ENCODE measurements at regions not wholly inside any gene's neighbourhood (a gene's known extent, or its start where the extent isn't known, plus 50 kb on each side); places are given as distances from the start of the nearest gene placed in this dataset.

DNA sequence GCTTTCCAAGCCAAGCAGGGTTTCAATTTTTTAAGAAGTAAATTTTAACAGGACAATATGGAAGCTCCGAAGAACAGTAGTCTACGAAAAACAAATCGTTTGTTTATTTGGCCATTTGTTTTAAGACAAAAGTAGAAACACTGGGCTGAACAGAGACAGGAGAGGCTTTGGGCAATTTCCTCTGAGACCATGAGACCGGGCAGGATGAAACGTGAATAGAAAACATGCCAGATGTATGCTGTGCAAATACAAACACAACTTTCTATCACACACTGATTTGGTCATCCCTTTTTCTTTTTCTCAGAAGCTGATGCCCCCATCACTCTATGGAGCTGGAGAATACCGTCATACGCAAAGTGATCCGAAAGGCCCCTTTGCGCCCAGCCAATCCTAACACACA, 1111.1 kb downstream of the BCL11B start:
- no peak for FAIRE-seq
- no peak for DNase-seq (ENCODE audit: insufficient read length, low spot score)
- TF ChIP-seq, protein P1, sequence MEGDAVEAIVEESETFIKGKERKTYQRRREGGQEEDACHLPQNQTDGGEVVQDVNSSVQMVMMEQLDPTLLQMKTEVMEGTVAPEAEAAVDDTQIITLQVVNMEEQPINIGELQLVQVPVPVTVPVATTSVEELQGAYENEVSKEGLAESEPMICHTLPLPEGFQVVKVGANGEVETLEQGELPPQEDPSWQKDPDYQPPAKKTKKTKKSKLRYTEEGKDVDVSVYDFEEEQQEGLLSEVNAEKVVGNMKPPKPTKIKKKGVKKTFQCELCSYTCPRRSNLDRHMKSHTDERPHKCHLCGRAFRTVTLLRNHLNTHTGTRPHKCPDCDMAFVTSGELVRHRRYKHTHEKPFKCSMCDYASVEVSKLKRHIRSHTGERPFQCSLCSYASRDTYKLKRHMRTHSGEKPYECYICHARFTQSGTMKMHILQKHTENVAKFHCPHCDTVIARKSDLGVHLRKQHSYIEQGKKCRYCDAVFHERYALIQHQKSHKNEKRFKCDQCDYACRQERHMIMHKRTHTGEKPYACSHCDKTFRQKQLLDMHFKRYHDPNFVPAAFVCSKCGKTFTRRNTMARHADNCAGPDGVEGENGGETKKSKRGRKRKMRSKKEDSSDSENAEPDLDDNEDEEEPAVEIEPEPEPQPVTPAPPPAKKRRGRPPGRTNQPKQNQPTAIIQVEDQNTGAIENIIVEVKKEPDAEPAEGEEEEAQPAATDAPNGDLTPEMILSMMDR (IDR thresholded peaks at IDR 0.05; ENCODE audit: insufficient read depth, missing control alignments): no peak

DNA sequence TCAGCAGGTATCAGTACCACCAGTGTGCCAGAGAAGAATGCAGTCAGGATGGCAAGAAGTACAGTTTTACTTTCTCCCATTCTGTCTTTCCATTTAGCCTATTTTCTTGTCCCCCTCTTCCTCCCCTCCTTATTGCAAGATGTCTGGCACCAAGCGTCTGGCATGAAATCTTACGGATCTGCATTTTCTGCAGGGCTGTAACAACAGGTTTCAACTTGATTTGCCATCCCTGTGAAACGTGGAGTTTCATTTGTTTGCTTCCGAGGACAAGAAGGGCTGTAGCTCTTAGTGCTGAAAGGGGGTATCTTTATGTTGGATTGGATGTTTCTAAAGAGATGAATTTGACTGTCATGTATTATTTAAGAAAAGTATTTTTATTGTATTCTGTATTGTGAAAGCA, 1110.6 kb downstream of the BCL11B start:
- TF ChIP-seq, protein P1 (IDR thresholded peaks at IDR 0.05; ENCODE audit: insufficient read depth, missing control alignments): no peak
- DNase-seq (ENCODE audit: insufficient read length, low spot score) (no peak), FAIRE-seq (no peak)

DNA sequence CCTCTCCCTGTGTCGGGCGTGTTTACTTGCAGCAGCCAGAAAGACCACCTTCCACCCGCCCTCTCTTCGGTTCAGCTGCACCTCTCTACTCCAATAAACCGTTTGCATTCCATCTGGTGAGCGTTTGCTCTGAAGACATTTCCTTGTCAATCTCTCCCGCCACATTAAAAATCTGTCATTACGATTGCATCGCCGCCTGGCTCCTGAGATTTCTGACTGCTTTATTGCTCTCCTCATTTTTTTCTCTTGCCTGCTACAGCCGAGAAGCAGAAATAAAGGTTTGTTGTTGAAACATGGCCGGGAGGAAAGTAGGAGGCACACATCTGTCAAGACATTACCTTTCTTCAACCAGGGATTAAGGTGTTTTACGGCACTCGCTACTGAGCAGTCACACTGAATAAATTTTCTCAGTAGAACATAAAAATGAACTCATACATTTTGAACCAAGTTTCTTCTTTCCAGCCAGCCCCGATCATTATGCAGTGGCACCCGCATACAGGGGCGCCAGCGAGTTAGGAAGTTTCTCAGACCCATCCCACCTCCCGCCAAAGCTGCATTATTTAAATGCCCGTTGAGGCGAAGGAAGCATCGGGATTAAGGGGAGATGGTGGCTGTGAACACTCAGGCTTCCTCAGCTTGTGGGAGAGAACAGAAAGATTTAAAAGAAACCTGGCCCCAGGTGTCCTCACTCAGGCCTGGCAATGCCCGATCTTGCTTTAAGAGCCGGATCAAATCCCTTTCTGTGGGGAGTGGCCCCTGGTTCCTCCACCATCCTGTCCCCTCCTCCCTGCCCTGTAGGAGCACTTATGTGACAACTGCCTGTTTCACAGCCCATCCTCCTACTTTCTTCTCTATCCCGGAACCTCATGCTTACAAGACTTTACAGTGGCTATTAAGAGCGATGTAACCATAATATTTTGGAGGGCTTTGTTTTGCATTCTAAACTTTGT, 1108.9 kb downstream of the BCL11B start:
- TF ChIP-seq, protein P1 (IDR thresholded peaks at IDR 0.05; ENCODE audit: insufficient read depth, missing control alignments): no peak
- DNase-seq (ENCODE audit: insufficient read length, low spot score) (no peak), FAIRE-seq (no peak)

DNA sequence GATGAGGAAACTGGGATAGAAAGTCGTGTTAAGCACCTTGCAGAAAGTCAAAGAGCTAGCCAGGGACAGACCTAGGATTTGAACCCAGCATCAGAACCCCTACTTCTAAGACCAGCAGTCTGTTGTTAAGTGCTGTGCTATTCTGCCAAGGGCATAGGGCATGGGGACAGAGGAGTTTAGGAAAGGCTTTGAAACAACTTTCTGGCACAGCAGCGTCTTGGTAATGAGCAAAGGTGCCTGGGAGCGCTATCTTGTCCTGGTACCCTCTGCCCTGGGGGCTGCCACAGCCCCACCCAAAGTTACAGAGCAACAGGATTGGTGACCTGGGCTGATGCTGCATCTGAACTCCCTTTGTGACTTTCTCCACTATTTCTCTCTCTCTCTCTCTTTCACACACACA, 1108.1 kb downstream of the BCL11B start:
- FAIRE-seq: no peak
- TF ChIP-seq, protein P1 (IDR thresholded peaks at IDR 0.05; ENCODE audit: insufficient read depth, missing control alignments): no peak
- no peak for DNase-seq (ENCODE audit: insufficient read length, low spot score)

DNA sequence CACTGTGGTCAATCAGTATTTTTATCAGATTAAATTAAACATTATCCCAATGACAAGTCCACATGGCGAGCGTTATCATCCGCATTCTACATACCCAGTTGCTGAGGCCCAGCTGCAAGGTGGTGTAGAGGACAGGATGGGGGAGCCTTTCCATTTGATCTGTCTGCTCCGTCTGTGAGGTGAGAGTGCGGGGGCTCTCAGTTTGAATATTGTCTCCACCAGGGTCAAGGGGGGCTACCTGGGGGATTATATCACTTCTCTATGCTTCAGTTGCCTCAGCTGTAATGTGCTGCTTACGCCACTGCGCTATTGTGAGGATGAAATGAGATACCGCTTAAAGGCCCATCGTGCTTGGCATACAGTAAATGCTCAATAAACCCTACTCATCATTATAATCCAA, 1106.0 kb downstream of the BCL11B start:
- no peak for DNase-seq (ENCODE audit: insufficient read length, low spot score)
- no peak for FAIRE-seq

DNA sequence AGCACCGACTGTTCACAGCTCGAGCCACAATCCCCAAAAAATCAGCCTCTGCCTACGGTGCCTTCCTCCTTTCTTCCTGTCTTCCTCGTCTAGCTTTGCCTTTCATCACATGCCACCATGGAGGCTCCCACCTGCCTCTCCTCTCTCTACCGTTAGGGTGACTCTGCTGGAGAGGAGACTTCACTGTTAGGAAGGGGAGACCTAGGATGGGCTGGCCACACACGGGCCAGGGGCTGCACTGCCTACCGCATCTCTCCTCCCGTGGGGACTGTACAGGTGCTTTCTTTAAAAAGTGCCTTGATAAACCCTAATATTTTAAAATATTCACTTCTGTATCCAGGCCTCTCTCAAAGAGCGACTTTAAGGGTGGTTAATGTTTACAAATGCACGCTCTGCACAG, 1104.7 kb downstream of the BCL11B start:
- TF ChIP-seq, protein P1 (IDR thresholded peaks at IDR 0.05; ENCODE audit: insufficient read depth, missing control alignments): no peak
- no peak for DNase-seq (ENCODE audit: insufficient read length, low spot score)
- FAIRE-seq: no peak

More for the DNA sequence above, 1106.0 kb downstream of the BCL11B start:
- TF ChIP-seq, protein P1 (IDR thresholded peaks at IDR 0.05; ENCODE audit: insufficient read depth, missing control alignments): no peak

DNA sequence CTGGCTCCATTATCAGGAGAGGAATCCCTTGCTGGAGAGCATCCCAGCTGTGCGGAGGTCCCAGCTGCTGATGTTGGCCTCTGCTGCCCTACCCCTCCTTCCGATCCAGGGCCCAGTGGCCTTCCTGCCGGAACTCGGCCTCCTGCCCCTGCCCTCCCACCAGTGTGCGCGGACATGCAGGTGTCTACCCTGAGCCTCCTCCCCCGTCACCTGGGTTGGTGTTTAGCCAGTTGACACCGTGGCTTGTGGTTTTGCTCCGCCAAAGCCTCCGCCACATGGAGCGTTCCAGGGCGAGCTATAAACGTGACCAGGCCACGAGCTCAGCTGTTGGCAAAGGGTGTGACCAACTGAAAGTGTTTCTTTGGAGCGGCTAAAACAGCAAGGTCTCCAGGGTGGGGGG, 1104.3 kb downstream of the BCL11B start:
- FAIRE-seq: no peak
- TF ChIP-seq, protein P1 (IDR thresholded peaks at IDR 0.05; ENCODE audit: insufficient read depth, missing control alignments): no peak
- DNase-seq (ENCODE audit: insufficient read length, low spot score): no peak
